ENCODE measurements at regions not wholly inside any gene's neighbourhood (a gene's known extent, or its start where the extent isn't known, plus 50 kb on each side); places are given as distances from the start of the nearest gene placed in this dataset.

DNA sequence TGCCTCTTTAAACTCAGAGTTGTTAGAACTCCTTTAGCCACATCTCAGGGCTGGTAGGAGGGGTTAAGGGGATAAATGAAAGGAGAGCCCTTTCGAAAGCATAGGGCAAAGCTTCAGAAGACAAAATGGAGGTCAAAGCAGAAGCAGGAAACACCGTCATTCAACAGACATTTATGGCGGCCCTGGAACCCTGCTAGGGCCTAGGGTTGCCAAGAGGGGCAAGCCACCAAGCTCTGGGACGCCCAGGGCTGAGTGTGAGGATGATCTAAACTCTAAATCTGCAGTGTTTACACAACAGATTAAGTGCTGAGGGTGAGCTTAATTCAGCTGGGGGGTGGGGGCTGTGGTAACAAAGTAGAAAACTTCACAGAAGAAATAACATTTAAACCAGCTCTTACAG, 79.0 kb upstream of the NFE2L3 start:
- no peaks in the 10 kb centered on the region for H3F3A ChIP-seq (ENCODE audit: insufficient read depth, low read length, poor library complexity, severe bottlenecking)
- no peaks in the 10 kb centered on the region for H4K20me1 ChIP-seq (ENCODE audit: insufficient read depth)
- H3K27ac ChIP-seq (ENCODE audit: low read length): no peak overlapping the region
- no peak overlapping the region for H3K4me3 ChIP-seq (ENCODE audit: low read length)
- no peak overlapping the region for H3K9ac ChIP-seq (ENCODE audit: low read length)
- no peaks in the 10 kb centered on the region for H3K9me3 ChIP-seq (ENCODE audit: low read length)
- no peaks in the 10 kb centered on the region for H3K27me3 ChIP-seq (ENCODE audit: insufficient read depth, low read depth, low read length)
- H3K79me2 ChIP-seq (replicated peaks; ENCODE audit: insufficient read depth, low read length): no peaks in the 10 kb centered on the region
- H3K36me3 ChIP-seq (ENCODE audit: insufficient read depth, low read length): no peaks in the 10 kb centered on the region
- H2AFZ ChIP-seq (ENCODE audit: low read depth, low read length): no peak overlapping the region
- no peak for TF ChIP-seq MXI1 (conservative IDR thresholded peaks at IDR 0.05; ENCODE audit: poor library complexity, severe bottlenecking)
- no peak for TF ChIP-seq EP300 (conservative IDR thresholded peaks at IDR 0.05; ENCODE audit: poor library complexity, severe bottlenecking)
- no peak for TF ChIP-seq RAD21 (conservative IDR thresholded peaks at IDR 0.05)
- TF ChIP-seq, protein P1, sequence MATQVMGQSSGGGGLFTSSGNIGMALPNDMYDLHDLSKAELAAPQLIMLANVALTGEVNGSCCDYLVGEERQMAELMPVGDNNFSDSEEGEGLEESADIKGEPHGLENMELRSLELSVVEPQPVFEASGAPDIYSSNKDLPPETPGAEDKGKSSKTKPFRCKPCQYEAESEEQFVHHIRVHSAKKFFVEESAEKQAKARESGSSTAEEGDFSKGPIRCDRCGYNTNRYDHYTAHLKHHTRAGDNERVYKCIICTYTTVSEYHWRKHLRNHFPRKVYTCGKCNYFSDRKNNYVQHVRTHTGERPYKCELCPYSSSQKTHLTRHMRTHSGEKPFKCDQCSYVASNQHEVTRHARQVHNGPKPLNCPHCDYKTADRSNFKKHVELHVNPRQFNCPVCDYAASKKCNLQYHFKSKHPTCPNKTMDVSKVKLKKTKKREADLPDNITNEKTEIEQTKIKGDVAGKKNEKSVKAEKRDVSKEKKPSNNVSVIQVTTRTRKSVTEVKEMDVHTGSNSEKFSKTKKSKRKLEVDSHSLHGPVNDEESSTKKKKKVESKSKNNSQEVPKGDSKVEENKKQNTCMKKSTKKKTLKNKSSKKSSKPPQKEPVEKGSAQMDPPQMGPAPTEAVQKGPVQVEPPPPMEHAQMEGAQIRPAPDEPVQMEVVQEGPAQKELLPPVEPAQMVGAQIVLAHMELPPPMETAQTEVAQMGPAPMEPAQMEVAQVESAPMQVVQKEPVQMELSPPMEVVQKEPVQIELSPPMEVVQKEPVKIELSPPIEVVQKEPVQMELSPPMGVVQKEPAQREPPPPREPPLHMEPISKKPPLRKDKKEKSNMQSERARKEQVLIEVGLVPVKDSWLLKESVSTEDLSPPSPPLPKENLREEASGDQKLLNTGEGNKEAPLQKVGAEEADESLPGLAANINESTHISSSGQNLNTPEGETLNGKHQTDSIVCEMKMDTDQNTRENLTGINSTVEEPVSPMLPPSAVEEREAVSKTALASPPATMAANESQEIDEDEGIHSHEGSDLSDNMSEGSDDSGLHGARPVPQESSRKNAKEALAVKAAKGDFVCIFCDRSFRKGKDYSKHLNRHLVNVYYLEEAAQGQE (IDR thresholded peaks at IDR 0.05; ENCODE audit: borderline replicate concordance): no peak
- TF ChIP-seq SMC3 (conservative IDR thresholded peaks at IDR 0.05; ENCODE audit: poor library complexity): no peak
- TF ChIP-seq, protein P2, sequence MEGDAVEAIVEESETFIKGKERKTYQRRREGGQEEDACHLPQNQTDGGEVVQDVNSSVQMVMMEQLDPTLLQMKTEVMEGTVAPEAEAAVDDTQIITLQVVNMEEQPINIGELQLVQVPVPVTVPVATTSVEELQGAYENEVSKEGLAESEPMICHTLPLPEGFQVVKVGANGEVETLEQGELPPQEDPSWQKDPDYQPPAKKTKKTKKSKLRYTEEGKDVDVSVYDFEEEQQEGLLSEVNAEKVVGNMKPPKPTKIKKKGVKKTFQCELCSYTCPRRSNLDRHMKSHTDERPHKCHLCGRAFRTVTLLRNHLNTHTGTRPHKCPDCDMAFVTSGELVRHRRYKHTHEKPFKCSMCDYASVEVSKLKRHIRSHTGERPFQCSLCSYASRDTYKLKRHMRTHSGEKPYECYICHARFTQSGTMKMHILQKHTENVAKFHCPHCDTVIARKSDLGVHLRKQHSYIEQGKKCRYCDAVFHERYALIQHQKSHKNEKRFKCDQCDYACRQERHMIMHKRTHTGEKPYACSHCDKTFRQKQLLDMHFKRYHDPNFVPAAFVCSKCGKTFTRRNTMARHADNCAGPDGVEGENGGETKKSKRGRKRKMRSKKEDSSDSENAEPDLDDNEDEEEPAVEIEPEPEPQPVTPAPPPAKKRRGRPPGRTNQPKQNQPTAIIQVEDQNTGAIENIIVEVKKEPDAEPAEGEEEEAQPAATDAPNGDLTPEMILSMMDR (IDR thresholded peaks at IDR 0.05; ENCODE audit: poor library complexity, severe bottlenecking): no peak
- no peak for TF ChIP-seq TAF1 (IDR thresholded peaks at IDR 0.05; ENCODE audit: low read depth)
- TF ChIP-seq POLR2AphosphoS5 (IDR thresholded peaks at IDR 0.05): no peak
- no peak for TF ChIP-seq EZH2 (IDR thresholded peaks at IDR 0.05; ENCODE audit: borderline replicate concordance, insufficient read depth, low read length, poor library complexity, severe bottlenecking)
- no peaks in the 10 kb centered on the region for H3K9me2 ChIP-seq (ENCODE audit: insufficient read depth, low read length)
- no peak overlapping the region for H3K4me2 ChIP-seq (ENCODE audit: low read length)

DNA sequence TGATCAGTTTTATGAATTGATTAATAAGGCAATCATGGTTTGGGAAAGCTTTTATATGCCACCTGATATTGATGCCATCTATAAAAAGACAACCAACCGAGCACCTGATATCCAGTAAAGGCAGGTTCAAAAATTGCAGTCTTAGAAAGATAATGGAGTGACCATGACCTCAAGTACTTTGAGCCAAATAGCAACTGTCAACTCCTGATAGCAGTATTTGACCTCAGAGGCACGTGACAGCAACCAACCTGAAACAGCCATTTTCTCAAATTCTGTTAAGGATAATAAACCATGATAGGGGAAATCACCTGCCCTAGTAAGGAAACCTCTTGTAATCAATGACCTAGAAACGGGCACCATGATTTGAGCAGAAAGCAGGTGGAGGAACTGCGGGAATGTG, 77.1 kb upstream of the NFE2L3 start:
- Histone ChIP-seq H3K27me3 (ENCODE audit: insufficient read depth, low read depth, low read length) (no peaks in the 10 kb centered on the region), H3K4me2 (ENCODE audit: low read length) (no peak overlapping the region)

DNA sequence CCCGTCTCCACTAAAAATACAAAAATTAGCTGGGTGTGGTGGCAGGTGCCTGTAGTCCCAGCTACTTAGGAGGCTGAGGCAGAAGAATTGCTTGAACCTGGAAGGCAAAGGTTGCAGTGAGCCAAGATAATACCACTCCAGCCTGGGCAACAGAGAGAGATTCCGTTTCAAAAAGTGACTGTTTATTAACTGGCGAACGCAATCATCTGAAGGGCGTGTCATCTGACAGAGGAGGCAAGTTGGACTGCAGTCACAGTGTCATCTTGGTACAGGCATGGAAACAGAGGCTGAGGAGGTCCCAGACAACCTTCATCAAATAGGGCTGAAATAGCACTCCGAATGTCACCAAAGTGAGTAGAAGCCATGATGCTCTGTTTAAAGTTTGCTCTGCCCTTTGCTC, 75.3 kb upstream of the NFE2L3 start:
- Histone ChIP-seq H3F3A (ENCODE audit: insufficient read depth, low read length, poor library complexity, severe bottlenecking) (no peaks in the 10 kb centered on the region), H3K9me3 (ENCODE audit: low read length) (no peaks in the 10 kb centered on the region), H2AFZ (ENCODE audit: low read depth, low read length) (no peak overlapping the region), H3K27ac (ENCODE audit: low read length) (no peak overlapping the region), H4K20me1 (ENCODE audit: insufficient read depth) (no peaks in the 10 kb centered on the region), H3K9me2 (ENCODE audit: insufficient read depth, low read length) (no peaks in the 10 kb centered on the region), H3K27me3 (ENCODE audit: insufficient read depth, low read depth, low read length) (no peaks in the 10 kb centered on the region), H3K9ac (ENCODE audit: low read length) (no peak overlapping the region), H3K36me3 (ENCODE audit: insufficient read depth, low read length) (no peaks in the 10 kb centered on the region), H3K4me3 (ENCODE audit: low read length) (no peak overlapping the region), H3K79me2 (replicated peaks; ENCODE audit: insufficient read depth, low read length) (no peaks in the 10 kb centered on the region), H3K4me2 (ENCODE audit: low read length) (no peak overlapping the region)
- TF ChIP-seq RAD21 (conservative IDR thresholded peaks at IDR 0.05): no peak
- no peak for TF ChIP-seq MXI1 (conservative IDR thresholded peaks at IDR 0.05; ENCODE audit: poor library complexity, severe bottlenecking)
- TF ChIP-seq, protein P1 (IDR thresholded peaks at IDR 0.05; ENCODE audit: borderline replicate concordance): no peak
- no peak for TF ChIP-seq EP300 (conservative IDR thresholded peaks at IDR 0.05; ENCODE audit: poor library complexity, severe bottlenecking)

More for the DNA sequence above, 77.1 kb upstream of the NFE2L3 start:
- no peaks in the 10 kb centered on the region for H3F3A ChIP-seq (ENCODE audit: insufficient read depth, low read length, poor library complexity, severe bottlenecking)
- H3K79me2 ChIP-seq (replicated peaks; ENCODE audit: insufficient read depth, low read length): no peaks in the 10 kb centered on the region
- no peak overlapping the region for H2AFZ ChIP-seq (ENCODE audit: low read depth, low read length)
- TF ChIP-seq EZH2 (IDR thresholded peaks at IDR 0.05; ENCODE audit: borderline replicate concordance, insufficient read depth, low read length, poor library complexity, severe bottlenecking): no peak
- H3K36me3 ChIP-seq (ENCODE audit: insufficient read depth, low read length): no peaks in the 10 kb centered on the region
- no peak overlapping the region for H3K9ac ChIP-seq (ENCODE audit: low read length)
- H4K20me1 ChIP-seq (ENCODE audit: insufficient read depth): no peaks in the 10 kb centered on the region
- no peaks in the 10 kb centered on the region for H3K9me2 ChIP-seq (ENCODE audit: insufficient read depth, low read length)
- H3K27ac ChIP-seq (ENCODE audit: low read length): no peak overlapping the region
- no peaks in the 10 kb centered on the region for H3K9me3 ChIP-seq (ENCODE audit: low read length)
- no peak overlapping the region for H3K4me3 ChIP-seq (ENCODE audit: low read length)

All from neural cell (in vitro differentiated cells).